ENCODE measurements at regions not wholly inside any gene's neighbourhood (a gene's known extent, or its start where the extent isn't known, plus 50 kb on each side); places are given as distances from the start of the nearest gene placed in this dataset.

DNA sequence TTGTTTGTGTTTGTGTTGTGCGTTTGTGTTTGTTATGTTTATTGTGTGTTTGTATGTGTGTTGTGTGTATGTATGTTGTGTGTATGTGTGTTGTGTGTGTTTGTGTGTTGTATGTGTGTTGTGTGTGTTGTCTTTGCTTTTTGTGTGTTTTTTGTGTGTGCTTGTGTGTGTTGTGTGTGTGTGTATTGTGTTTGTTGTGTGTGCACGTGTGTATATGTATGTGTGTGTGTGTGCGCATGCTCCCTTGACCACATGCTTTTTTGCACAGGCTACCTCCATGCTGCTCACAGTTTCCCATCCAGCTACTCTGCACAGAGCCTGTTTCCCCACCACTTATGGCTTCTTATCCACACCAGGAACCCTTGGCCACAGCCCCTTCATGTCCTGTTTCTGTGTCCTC, 720.0 kb upstream of the ADAMTS16 start:
- no peak overlapping the region for H3K4me3 ChIP-seq
- in situ Hi-C loops (cut with MboI; ENCODE audit: low pct_unique_long_range_greater_than_20kb in 2 of 9, low sequenced_read_pairs in 9 of 9, unreplicated experiment in 9 of 9): no loop called here

DNA sequence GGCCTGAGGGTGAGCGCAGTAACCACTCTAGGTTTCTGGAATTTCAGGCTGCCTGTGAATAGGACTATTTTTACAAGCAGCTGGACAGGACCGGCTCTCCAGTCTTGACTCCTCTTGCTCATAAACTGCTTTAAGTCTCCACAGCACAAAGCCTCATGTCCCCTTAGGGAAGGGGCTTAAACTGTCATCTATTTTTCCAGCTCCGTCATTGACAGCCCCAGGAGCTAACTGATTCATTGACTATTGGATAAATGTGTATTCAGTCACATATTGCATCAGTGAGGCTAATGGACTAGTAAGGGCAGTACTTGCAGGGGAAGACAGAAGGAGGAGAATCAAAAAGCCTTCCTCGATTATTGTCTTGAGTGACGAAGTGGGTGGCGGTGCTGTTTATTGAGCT, 719.4 kb upstream of the ADAMTS16 start:
- ATAC-seq (replicated peaks in 6 of 8): peak in 4 of 8 experiments; percentile 64 to 72 (median 68)
- in situ Hi-C loops (cut with MboI; ENCODE audit: low pct_unique_long_range_greater_than_20kb in 2 of 9, low sequenced_read_pairs in 9 of 9, unreplicated experiment in 9 of 9): no loop called here
- Histone ChIP-seq H3K4me1 (replicated peaks in 1 of 2) (peaks cover 0 to 67% of the 10 kb centered on the region in 2 donors), H3K27ac (peak overlapping the region in 1 of 2 donors; percentile 76), H3K4me3 (no peak overlapping the region)
- WGBS, 10 experiments: 27 to 100% (median 76%) methylated on average over 1 to 5 of the region's 6 CpGs; no CpG with 5 or more reads in 1 of the 10 experiments

More for the DNA sequence above, 720.0 kb upstream of the ADAMTS16 start:
- peaks cover 0 to 62% of the 10 kb centered on the region in 2 donors for H3K4me1 ChIP-seq (replicated peaks in 1 of 2)
- H3K27ac ChIP-seq: peak overlapping the region in 1 of 2 donors; percentile 76
- WGBS, 10 experiments: 20 to 100% (median 80%) methylated on average over 1 to 2 of the region's 3 CpGs; no CpG with 5 or more reads in 3 of the 10 experiments
- ATAC-seq (replicated peaks in 6 of 8): no peak

DNA sequence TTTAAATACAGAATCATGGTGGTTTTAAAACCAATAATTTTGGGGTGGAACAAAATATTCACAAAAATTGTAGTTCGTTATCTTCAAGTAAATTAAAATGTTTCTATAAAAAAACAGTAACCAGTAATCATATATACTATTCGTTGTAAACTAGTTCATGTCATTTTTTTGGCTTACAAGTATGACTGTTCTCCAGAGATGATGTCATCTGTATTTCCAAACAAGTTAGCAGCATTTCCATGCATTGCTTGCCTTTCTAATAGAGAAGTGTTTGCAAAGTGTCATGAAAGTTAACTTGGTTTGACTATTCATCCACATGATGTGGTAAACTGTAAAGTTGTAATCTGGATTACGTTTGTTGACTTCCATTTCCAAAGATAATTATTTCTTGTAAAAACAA, 717.9 kb upstream of the ADAMTS16 start:
- 6 to 91% (median 11%) methylated on average over 2 to 3 of the region's 3 CpGs; no CpG with 5 or more reads in 3 of the 10 experiments for whole genome bisulfite sequencing, 10 experiments
- no peak for ATAC-seq (replicated peaks in 6 of 8)
- in situ Hi-C loops (cut with MboI; ENCODE audit: low pct_unique_long_range_greater_than_20kb in 2 of 9, low sequenced_read_pairs in 9 of 9, unreplicated experiment in 9 of 9): no loop called here
- Histone ChIP-seq H3K4me3 (no peak overlapping the region), H3K4me1 (replicated peaks in 1 of 2) (peaks cover 0 to 69% of the 10 kb centered on the region in 2 donors), H3K27ac (no peak overlapping the region)

DNA sequence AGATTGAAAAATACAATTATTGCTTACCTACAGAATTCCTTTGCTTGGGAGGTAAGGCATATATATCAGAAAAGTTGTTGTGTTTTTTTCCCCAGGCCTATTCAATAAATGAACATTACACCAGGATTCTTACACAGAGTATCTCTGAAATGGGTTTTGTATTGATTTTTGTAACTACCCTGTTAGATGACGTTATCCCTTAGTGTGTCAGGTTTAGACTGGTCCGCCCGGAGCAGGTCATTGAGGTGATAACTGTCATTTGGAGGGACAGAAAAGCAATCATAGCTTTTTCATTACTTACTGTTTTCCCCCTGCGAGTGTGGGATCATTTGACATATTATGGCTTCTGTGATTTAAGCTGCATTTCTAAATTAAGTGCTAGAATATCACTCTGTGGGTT, 715.2 kb upstream of the ADAMTS16 start:
- in situ Hi-C loops (cut with MboI; ENCODE audit: low pct_unique_long_range_greater_than_20kb in 2 of 9, low sequenced_read_pairs in 9 of 9, unreplicated experiment in 9 of 9): no loop called here
- ATAC-seq (replicated peaks in 6 of 8): peak in 4 of 8 experiments; percentile 82 to 92 (median 86)
- H3K27ac ChIP-seq: peak overlapping the region in 1 of 2 donors; percentile 72
- H3K4me1 ChIP-seq (replicated peaks in 1 of 2): peaks cover 0 to 51% of the 10 kb centered on the region in 2 donors
- WGBS, 10 experiments: 7 to 75% (median 56%) methylated on average over 1 to 4 of the region's 4 CpGs; no CpG with 5 or more reads in 2 of the 10 experiments
- H3K4me3 ChIP-seq: no peak overlapping the region

DNA sequence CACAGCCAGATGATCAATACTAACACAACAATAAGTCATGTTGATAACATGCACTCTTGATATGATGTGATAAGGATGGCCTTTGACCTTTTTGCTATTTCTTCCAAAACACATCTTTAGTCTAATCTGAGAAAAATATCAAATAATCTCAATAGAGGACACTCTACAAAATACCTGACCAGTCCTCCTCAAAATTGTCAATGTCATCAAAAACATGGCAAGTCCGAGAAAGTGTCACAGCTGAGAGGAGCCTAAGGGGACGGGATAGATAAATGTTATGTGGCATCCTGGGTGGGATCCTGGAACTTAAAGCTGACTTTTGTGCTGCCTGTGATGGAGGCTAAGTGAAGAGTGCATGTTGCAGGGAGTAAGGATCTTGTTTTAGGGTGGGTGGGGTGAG, 699.6 kb upstream of the ADAMTS16 start:
- WGBS, 10 experiments: 0 to 100% (median 60%) methylated on average over 1 to 2 of the region's 2 CpGs; no CpG with 5 or more reads in 6 of the 10 experiments
- H3K4me3 ChIP-seq: no peak overlapping the region
- in situ Hi-C loops (cut with MboI; ENCODE audit: low pct_unique_long_range_greater_than_20kb in 2 of 9, low sequenced_read_pairs in 9 of 9, unreplicated experiment in 9 of 9): no loop called here
- H3K4me1 ChIP-seq (replicated peaks in 1 of 2): peaks cover 0 to 16% of the 10 kb centered on the region in 2 donors
- H3K27ac ChIP-seq: no peak overlapping the region
- ATAC-seq (replicated peaks in 6 of 8): no peak

DNA sequence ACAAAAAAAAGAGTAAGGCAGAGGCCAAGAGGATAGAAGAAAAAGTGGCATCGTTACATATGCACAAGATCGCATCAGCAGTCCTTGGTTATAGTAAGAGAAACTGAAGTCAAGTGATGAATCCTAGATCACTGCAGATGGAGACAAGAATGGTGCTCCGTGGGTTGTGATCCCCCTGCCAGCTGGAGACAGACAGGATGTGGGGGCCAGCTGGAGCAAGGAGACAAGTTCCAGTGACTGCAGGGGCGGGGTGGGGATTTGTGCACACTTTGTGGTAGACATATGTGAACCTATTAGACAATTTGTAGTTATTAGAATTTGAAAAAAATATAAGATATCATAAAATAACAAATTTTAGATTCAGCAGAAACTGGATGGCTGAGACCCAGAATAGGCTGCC, 697.9 kb upstream of the ADAMTS16 start:
- Histone ChIP-seq H3K4me3 (no peak overlapping the region), H3K4me1 (replicated peaks in 1 of 2) (peaks cover 0 to 16% of the 10 kb centered on the region in 2 donors), H3K27ac (no peak overlapping the region)
- WGBS, 10 experiments: 0 to 100% (median 93%) methylated on average over 1 to 3 of the region's 4 CpGs; no CpG with 5 or more reads in 5 of the 10 experiments
- no peak for ATAC-seq (replicated peaks in 6 of 8)
- in situ Hi-C loops (cut with MboI; ENCODE audit: low pct_unique_long_range_greater_than_20kb in 2 of 9, low sequenced_read_pairs in 9 of 9, unreplicated experiment in 9 of 9): no loop called here

DNA sequence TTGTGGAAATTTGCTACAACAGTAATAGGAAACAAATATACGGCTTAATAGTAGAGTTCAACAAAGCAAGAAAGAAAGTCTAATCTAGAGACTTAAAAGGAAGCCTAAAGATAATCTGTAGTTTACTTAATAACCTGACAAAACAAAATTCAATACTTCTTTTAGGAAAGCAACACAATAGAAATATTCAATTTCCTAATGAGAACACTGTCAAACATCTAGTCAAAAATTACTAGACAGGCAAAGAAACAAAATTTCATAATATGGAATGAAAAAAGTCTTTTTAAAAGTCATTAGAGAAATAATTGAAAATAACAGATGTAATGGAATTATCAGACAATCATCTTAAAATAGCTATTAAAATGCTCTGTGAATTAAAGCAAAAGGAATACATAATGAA, 692.5 kb upstream of the ADAMTS16 start:
- in situ Hi-C loops (cut with MboI; ENCODE audit: low pct_unique_long_range_greater_than_20kb in 2 of 9, low sequenced_read_pairs in 9 of 9, unreplicated experiment in 9 of 9): no loop called here
- H3K4me3 ChIP-seq: no peak overlapping the region
- H3K4me1 ChIP-seq (replicated peaks in 1 of 2): peaks cover 0 to 6% of the 10 kb centered on the region in 2 donors
- no peak overlapping the region for H3K27ac ChIP-seq
- ATAC-seq (replicated peaks in 6 of 8): no peak
- 18 to 100% (median 97%) methylated on average over 1 of the region's 1 CpG for WGBS, 10 experiments

DNA sequence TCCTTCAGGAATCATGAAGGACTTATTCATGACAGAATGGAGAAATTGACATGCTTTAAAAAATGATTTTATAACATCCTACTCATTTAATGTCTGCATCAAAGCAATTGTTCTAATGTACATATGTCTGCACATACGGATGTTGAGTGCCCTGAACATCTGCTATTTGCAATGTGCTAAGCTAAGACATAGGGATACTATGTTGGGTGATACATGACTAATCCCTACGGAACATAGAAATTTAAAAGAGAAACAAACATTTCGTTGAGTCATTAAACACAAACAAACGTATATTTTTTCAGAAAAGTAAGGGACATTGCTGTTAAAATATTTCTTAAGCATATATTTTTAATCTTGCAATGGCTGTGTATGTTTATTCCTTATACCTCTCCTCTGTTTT, 686.5 kb upstream of the ADAMTS16 start:
- Histone ChIP-seq H3K27ac (no peak overlapping the region), H3K4me3 (no peak overlapping the region), H3K4me1 (replicated peaks in 1 of 2) (no peaks in the 10 kb centered on the region)
- 6 to 88% (median 63%) methylated on average over 2 to 4 of the region's 4 CpGs for WGBS, 10 experiments
- in situ Hi-C loops (cut with MboI; ENCODE audit: low pct_unique_long_range_greater_than_20kb in 2 of 9, low sequenced_read_pairs in 9 of 9, unreplicated experiment in 9 of 9): no loop called here
- ATAC-seq (replicated peaks in 6 of 8): no peak

DNA sequence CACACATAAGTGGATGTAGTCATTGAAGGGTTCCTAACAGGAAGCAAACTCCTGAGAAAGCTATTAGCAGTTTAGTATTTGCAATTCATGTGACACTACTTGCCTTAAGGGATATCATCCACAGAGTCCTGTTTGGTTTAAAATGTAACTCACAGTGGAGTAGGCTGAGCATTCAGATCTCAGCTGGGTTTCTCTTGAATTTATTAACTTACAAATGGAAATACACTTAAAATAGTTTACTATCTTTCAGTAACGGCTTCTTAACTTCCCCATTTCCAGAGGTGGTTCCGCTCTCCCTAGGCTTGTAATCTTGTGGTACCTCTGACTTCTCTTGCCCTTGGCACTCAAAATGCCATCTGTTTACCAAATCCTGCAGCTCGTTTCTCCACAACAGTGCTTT, 660.7 kb upstream of the ADAMTS16 start:
- in situ Hi-C loops (cut with MboI; ENCODE audit: low pct_unique_long_range_greater_than_20kb in 2 of 9, low sequenced_read_pairs in 9 of 9, unreplicated experiment in 9 of 9): no loop called here
- 10 to 78% (median 41%) methylated on average over 2 to 3 of the region's 3 CpGs; no CpG with 5 or more reads in 5 of the 10 experiments for WGBS, 10 experiments
- peak in 2 of 8 experiments; percentile 55 to 97 for ATAC-seq (replicated peaks in 6 of 8)
- Histone ChIP-seq H3K27ac (no peak overlapping the region), H3K4me1 (replicated peaks in 1 of 2) (peaks cover 0 to 15% of the 10 kb centered on the region in 2 donors), H3K4me3 (no peak overlapping the region)

DNA sequence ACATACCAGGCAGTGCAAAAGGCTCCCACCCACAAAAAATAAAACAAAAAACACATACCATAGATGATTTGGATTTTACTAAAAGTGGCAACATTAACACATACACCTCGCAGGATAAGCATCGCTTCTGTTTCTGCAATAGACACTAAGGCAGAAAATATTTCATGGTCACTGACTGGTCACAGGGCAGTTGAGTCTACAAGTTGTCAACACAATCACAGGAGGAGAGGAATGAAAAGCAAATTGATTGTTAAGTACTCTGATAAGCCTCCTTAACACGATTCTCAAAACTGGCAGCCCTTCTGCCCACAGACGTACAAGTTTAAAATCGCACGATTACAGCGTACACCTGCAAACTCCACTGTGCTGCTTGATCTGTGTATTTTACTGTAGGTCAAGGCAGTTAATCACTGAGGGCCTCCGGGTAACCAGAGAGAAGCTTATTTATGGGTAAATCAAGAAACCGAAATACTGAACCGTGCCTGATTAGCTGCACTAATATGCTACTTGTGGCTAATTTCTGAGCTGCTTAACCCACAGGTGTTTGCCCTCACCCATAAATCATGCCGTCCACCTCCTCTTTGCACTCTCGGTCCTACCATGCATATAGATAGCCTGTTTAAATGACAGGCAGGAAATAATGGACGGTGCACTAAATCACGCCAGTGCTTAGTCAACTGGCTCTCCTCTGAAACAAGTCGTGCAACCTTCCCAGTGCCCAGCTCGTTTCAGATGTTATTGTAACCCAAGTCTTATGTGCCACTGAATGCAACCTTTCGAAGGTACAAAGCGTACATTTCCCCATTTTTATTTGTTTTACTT, 659.4 kb upstream of the ADAMTS16 start:
- in situ Hi-C loops (cut with MboI; ENCODE audit: low pct_unique_long_range_greater_than_20kb in 2 of 9, low sequenced_read_pairs in 9 of 9, unreplicated experiment in 9 of 9): no loop called here
- Histone ChIP-seq H3K27ac (no peak overlapping the region), H3K4me3 (no peak overlapping the region), H3K4me1 (replicated peaks in 1 of 2) (peaks cover 0 to 15% of the 10 kb centered on the region in 2 donors)
- peak in 4 of 8 experiments; percentile 96 to 97 (median 97) for ATAC-seq (replicated peaks in 6 of 8)
- 42 to 100% (median 63%) methylated on average over 1 to 18 of the region's 18 CpGs for WGBS, 10 experiments

DNA sequence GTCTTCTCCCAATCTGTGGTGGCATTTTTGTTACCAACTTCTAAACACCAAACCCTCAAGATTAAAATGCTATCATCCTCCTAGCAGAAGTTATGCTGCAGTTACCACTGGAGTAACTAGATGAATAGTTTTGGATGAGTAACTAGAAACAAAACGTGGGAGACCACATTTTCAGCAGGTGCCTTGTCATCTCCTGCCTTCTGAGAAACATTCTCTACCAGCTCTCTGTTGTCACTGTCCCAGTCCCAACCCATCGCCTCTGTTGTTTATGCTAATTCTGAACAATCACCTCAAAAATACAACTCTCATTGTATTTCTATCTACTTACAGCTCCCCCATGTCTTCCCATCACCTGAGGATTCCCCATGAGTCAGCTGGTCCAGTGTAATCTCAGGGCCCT, 652.5 kb upstream of the ADAMTS16 start:
- in situ Hi-C loops (cut with MboI; ENCODE audit: low pct_unique_long_range_greater_than_20kb in 2 of 9, low sequenced_read_pairs in 9 of 9, unreplicated experiment in 9 of 9): no loop called here
- WGBS, 10 experiments: 0 to 100% (median 14%) methylated on average over 1 to 2 of the region's 2 CpGs; no CpG with 5 or more reads in 3 of the 10 experiments
- no peak for ATAC-seq (replicated peaks in 6 of 8)
- H3K4me3 ChIP-seq: no peak overlapping the region
- peaks cover 0 to 18% of the 10 kb centered on the region in 2 donors for H3K4me1 ChIP-seq (replicated peaks in 1 of 2)
- H3K27ac ChIP-seq: no peak overlapping the region

DNA sequence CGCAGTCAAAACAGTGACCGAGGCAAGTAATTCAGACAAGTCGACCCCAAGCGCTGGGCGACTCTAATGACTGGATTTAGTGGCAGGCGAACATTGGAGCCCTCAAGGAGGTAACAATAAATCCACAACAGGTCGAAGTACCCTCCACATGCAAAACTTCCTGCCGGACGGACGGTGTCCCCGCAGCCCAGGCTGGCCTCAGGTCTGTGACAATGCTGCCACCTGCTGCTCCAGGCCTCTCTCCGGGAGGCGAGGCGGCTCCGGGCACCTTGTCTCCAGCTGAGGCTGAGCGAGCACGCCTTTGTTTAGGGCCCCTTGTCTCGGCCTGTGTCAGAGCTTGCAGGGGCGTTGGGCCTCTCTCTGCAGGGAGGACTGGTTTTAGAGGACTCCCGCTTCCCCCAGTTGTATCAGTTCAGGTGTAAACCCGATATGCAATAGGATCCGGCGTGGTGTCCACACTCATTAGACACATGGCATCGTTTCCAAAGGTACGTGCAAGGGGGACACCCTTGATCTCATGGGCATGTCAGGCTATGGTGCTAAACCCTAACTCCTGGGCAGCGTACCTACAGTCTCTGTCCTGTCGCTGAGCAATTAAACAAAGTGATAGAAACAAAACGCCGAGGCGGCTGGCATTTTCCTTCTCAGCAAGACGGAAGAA, 628.0 kb upstream of the ADAMTS16 start:
- Histone ChIP-seq H3K27ac (no peak overlapping the region), H3K4me1 (replicated peaks in 1 of 2) (peaks cover 0 to 28% of the 10 kb centered on the region in 2 donors), H3K4me3 (no peak overlapping the region)
- 0 to 90% (median 50%) methylated on average over 2 to 15 of the region's 31 CpGs for WGBS, 10 experiments
- ATAC-seq (replicated peaks in 6 of 8): peak in 7 of 8 experiments; percentile 65 to 99 (median 99)
- in situ Hi-C loops (cut with MboI; ENCODE audit: low pct_unique_long_range_greater_than_20kb in 2 of 9, low sequenced_read_pairs in 9 of 9, unreplicated experiment in 9 of 9): no loop called here

DNA sequence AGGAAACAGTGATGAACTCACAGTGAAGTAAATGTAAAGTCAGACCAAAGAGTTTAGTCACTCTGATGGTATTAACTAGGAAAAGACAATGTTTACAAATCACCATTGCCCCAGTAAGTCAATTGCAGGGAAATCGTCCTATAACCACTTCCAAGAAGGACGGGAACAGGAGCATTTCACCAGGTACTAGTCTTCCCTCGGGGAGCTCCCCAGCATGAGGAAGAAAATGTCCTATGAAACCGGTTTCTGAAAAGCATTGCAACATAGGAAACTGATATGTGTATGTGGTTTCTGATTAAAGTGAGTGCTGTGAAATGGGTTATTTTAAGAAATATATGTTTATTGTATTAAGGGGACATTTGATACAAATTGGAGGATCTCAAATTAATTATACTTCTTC, 626.7 kb upstream of the ADAMTS16 start:
- Histone ChIP-seq H3K4me3 (no peak overlapping the region), H3K4me1 (replicated peaks in 1 of 2) (peaks cover 0 to 28% of the 10 kb centered on the region in 2 donors), H3K27ac (no peak overlapping the region)
- in situ Hi-C loops (cut with MboI; ENCODE audit: low pct_unique_long_range_greater_than_20kb in 2 of 9, low sequenced_read_pairs in 9 of 9, unreplicated experiment in 9 of 9): no loop called here
- WGBS, 10 experiments: 0 to 100% (median 84%) methylated on average over 1 to 4 of the region's 4 CpGs; no CpG with 5 or more reads in 2 of the 10 experiments
- ATAC-seq (replicated peaks in 6 of 8): no peak

All from motor neuron (in vitro differentiated cells).